ENCODE measurements at regions not wholly inside any gene's neighbourhood (a gene's known extent, or its start where the extent isn't known, plus 50 kb on each side); places are given as distances from the start of the nearest gene placed in this dataset.

DNA sequence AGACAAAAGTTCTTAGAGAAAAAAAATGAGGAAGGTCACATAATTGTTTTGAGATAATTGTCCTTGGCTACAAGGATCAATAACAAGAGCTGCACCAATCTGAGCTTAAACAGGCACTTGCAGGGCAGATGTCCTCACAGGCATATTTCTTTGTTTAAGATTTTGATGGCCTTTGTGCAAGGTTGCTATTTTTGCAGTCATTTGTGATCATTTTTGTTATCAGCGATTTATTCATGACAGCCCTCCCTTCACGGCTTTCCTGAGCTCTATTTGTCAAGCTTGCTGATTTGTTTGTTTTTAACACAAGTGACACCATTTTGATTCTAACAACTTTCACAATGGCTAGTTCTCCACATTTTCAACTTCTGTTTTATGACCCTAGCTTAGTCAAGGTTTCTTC lies 418.6 kb upstream of the REG3G start:
- no peak for DNase-seq (ENCODE audit: low spot score)
- Histone ChIP-seq H3K4me3 (ENCODE audit: severe bottlenecking) (no peak overlapping the region), H3K27me3 (ENCODE audit: insufficient read depth, poor library complexity, severe bottlenecking) (peaks cover 7% of the 10 kb centered on the region), H3K27ac (ENCODE audit: poor library complexity, severe bottlenecking) (no peak overlapping the region), H3K9me3 (ENCODE audit: severe bottlenecking) (no peaks in the 10 kb centered on the region), H3K36me3 (ENCODE audit: low read depth) (no peaks in the 10 kb centered on the region), H3K4me1 (ENCODE audit: insufficient read depth, poor library complexity, severe bottlenecking) (no peaks in the 10 kb centered on the region)
- no peak for ATAC-seq (ENCODE audit: low read depth)
- TF ChIP-seq, protein P1, sequence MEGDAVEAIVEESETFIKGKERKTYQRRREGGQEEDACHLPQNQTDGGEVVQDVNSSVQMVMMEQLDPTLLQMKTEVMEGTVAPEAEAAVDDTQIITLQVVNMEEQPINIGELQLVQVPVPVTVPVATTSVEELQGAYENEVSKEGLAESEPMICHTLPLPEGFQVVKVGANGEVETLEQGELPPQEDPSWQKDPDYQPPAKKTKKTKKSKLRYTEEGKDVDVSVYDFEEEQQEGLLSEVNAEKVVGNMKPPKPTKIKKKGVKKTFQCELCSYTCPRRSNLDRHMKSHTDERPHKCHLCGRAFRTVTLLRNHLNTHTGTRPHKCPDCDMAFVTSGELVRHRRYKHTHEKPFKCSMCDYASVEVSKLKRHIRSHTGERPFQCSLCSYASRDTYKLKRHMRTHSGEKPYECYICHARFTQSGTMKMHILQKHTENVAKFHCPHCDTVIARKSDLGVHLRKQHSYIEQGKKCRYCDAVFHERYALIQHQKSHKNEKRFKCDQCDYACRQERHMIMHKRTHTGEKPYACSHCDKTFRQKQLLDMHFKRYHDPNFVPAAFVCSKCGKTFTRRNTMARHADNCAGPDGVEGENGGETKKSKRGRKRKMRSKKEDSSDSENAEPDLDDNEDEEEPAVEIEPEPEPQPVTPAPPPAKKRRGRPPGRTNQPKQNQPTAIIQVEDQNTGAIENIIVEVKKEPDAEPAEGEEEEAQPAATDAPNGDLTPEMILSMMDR (IDR thresholded peaks at IDR 0.05; ENCODE audit: poor library complexity, severe bottlenecking): no peak

DNA sequence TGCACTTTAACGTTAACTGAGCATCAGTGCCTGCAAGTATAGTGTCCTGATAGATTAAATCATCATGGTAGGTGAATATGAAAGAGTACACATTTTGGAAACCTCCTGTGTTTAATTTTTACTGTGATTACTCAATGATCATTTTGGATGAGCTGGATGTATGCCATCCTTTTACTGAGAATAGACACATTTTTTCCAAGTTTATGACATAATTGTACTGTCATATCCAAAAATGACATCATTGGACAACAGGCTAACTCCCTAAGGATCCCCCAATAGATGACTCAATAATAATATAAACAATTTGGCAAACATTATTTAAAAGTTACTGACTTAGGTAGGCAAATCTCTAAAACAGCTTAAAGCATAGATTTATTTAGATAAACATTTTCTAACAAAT lies 410.8 kb upstream of the REG3G start:
- no peaks in the 10 kb centered on the region for H3K4me1 ChIP-seq (ENCODE audit: insufficient read depth, poor library complexity, severe bottlenecking)
- DNase-seq (ENCODE audit: low spot score) (no peak), ATAC-seq (ENCODE audit: low read depth) (no peak)
- H3K4me3 ChIP-seq (ENCODE audit: severe bottlenecking): no peak overlapping the region
- H3K27me3 ChIP-seq (ENCODE audit: insufficient read depth, poor library complexity, severe bottlenecking): no peaks in the 10 kb centered on the region
- H3K9me3 ChIP-seq (ENCODE audit: severe bottlenecking): no peaks in the 10 kb centered on the region
- TF ChIP-seq, protein P1 (IDR thresholded peaks at IDR 0.05; ENCODE audit: poor library complexity, severe bottlenecking): no peak
- H3K36me3 ChIP-seq (ENCODE audit: low read depth): no peaks in the 10 kb centered on the region
- H3K27ac ChIP-seq (ENCODE audit: poor library complexity, severe bottlenecking): no peak overlapping the region

DNA sequence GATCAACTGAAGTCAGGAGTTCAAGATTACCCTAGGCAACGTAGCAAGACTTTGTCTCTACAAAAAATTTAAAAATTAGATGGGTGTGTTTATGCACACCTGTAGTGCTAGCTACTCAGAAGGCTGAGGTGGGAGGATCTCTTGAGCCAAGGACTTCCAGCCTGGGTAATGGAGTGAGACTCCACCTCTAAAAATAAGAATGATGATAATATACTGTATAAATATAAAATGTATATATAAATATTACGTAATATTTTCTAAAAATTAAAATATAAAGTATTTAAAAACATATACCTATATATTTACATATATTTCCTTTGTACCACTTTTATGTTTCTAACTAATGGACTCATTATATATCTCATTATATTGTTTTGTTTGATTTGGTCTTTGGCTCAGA lies 409.5 kb upstream of the REG3G start:
- Histone ChIP-seq H3K36me3 (ENCODE audit: low read depth) (no peaks in the 10 kb centered on the region), H3K27me3 (ENCODE audit: insufficient read depth, poor library complexity, severe bottlenecking) (no peaks in the 10 kb centered on the region), H3K4me1 (ENCODE audit: insufficient read depth, poor library complexity, severe bottlenecking) (no peaks in the 10 kb centered on the region), H3K9me3 (ENCODE audit: severe bottlenecking) (no peaks in the 10 kb centered on the region), H3K4me3 (ENCODE audit: severe bottlenecking) (no peak overlapping the region), H3K27ac (ENCODE audit: poor library complexity, severe bottlenecking) (no peak overlapping the region)
- TF ChIP-seq, protein P1 (IDR thresholded peaks at IDR 0.05; ENCODE audit: poor library complexity, severe bottlenecking): no peak
- no peak for ATAC-seq (ENCODE audit: low read depth)
- no peak for DNase-seq (ENCODE audit: low spot score)

DNA sequence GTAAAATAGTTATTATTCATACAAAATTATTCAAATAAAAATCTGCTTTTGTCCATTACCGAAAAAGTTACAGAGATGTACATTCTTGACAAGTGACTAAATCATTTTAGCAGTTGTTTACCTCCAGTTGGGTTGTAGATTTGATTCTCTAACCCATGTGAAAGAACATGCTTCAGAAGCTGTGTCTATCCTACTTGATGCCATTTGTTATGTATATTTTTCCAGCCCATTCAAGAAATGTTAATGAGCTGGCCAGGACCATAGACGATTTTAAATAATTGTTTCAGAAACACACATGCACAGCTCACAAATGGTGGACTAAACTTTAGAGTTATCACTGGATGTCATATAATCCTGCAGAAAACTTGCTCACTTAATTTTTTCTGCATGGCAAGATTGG lies 391.1 kb upstream of the REG3G start:
- Histone ChIP-seq H3K4me3 (ENCODE audit: severe bottlenecking) (no peak overlapping the region), H3K4me1 (ENCODE audit: insufficient read depth, poor library complexity, severe bottlenecking) (no peaks in the 10 kb centered on the region), H3K27me3 (ENCODE audit: insufficient read depth, poor library complexity, severe bottlenecking) (no peaks in the 10 kb centered on the region), H3K36me3 (ENCODE audit: low read depth) (no peaks in the 10 kb centered on the region), H3K27ac (ENCODE audit: poor library complexity, severe bottlenecking) (no peak overlapping the region), H3K9me3 (ENCODE audit: severe bottlenecking) (no peaks in the 10 kb centered on the region)
- TF ChIP-seq, protein P1 (IDR thresholded peaks at IDR 0.05; ENCODE audit: poor library complexity, severe bottlenecking): no peak
- DNase-seq (ENCODE audit: low spot score) (no peak), ATAC-seq (ENCODE audit: low read depth) (no peak)

DNA sequence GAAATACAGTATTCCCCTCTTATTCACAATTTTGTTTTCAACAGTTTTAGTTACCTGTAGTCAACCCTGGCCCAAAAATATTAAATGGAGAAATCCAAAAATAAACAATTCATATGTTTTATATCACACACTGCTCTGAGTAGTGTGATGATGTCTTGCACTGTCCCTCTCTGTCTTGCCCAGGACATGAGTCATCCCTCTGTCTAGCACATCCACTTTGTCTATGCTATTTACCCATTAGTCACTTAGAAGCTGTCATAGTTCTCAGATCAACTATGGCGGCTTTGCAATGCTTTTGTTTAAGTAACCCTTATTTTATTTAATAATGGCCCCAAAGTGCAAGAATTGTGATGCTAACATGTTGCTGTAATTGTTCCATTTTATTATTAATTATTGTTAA lies 380.6 kb upstream of the REG3G start:
- Histone ChIP-seq H3K4me3 (ENCODE audit: severe bottlenecking) (no peak overlapping the region), H3K36me3 (ENCODE audit: low read depth) (no peaks in the 10 kb centered on the region), H3K27ac (ENCODE audit: poor library complexity, severe bottlenecking) (no peak overlapping the region), H3K27me3 (ENCODE audit: insufficient read depth, poor library complexity, severe bottlenecking) (no peaks in the 10 kb centered on the region), H3K4me1 (ENCODE audit: insufficient read depth, poor library complexity, severe bottlenecking) (no peaks in the 10 kb centered on the region), H3K9me3 (ENCODE audit: severe bottlenecking) (no peaks in the 10 kb centered on the region)
- DNase-seq (ENCODE audit: low spot score) (no peak), ATAC-seq (ENCODE audit: low read depth) (peak; percentile 58; the same call in 1 of the 3 replicates)
- TF ChIP-seq, protein P1 (IDR thresholded peaks at IDR 0.05; ENCODE audit: poor library complexity, severe bottlenecking): no peak
